H1 (cell line): ENCODE measurements at regions not wholly inside any gene's neighbourhood (a gene's known extent, or its start where the extent isn't known, plus 50 kb on each side); places are given as distances from the start of the nearest gene placed in this dataset.

Source experiments
- CTCF ChIA-PET: fragments of 300-600 bp; sonication (Branson Sonifier 250); formaldehyde crosslinking; loops from one replicate; lab custom pipeline; 2021; ENCODE audit not compliant: partially characterized antibody; lab: Charles Lee
- POLR2A ChIA-PET: fragments of 300-600 bp; sonication (Branson Sonifier 250); formaldehyde crosslinking; loops from one replicate; lab custom pipeline; 2021; ENCODE audit warnings: inconsistent platforms; ENCODE audit not compliant: partially characterized antibody; lab: Charles Lee
- DNase-seq, 2 experiments: peaks; one replicate each; pipeline versions ENCODE4 v3.0.0 to v3.0.0-alpha.2; 2010 to 2022; ENCODE audit warnings: low spot score in 2 of 2, low read depth in 1 of 2, mixed read lengths in 1 of 2
- FAIRE-seq: peaks from 2 replicates; lab custom pipeline; 2011; peaks lifted over from hg19 to GRCh38; lab: Jason Lieb, UNC
- H2AFZ ChIP-seq: 2 replicates; pipeline ENCODE4 v1.8.1; 2012; ENCODE audit warnings: low read length, inconsistent platforms
- H2AK5ac ChIP-seq: 2 replicates; pipeline ENCODE4 v1.6.1; 2013; ENCODE audit warnings: low read depth, low read length
- H2BK120ac ChIP-seq: replicated peaks from 2 replicates; pipeline ENCODE3; 2013; ENCODE audit warnings: low read depth, low read length, inconsistent platforms
- H2BK12ac ChIP-seq: 2 replicates; pipeline ENCODE4 v1.6.1; 2013; ENCODE audit warnings: low read depth, low read length
- H2BK15ac ChIP-seq: 2 replicates; pipeline ENCODE4 v1.6.1; 2013; ENCODE audit warnings: low read length
- H2BK20ac ChIP-seq: 2 replicates; pipeline ENCODE4 v1.6.1; 2013; ENCODE audit warnings: low read length
- H2BK5ac ChIP-seq: 2 replicates; pipeline ENCODE4 v1.6.1; 2013; ENCODE audit warnings: low read depth, low read length
- H3K14ac ChIP-seq: 2 replicates; pipeline ENCODE4 v1.6.1; 2013; ENCODE audit warnings: inconsistent platforms; ENCODE audit not compliant: insufficient read length
- H3K18ac ChIP-seq: 2 replicates; pipeline ENCODE4 v1.6.1; 2013; ENCODE audit warnings: low read length; ENCODE audit errors: extremely low read depth
- H3K23ac ChIP-seq: 2 replicates; pipeline ENCODE4 v1.6.1; 2013; ENCODE audit warnings: inconsistent platforms; ENCODE audit not compliant: insufficient read length
- H3K23me2 ChIP-seq: 2 replicates; pipeline ENCODE4 v1.6.1; 2013; ENCODE audit warnings: low read depth, low read length
- H3K27ac ChIP-seq: 2 replicates; pipeline ENCODE4 v1.6.1; 2011; ENCODE audit warnings: low read depth, low read length, inconsistent platforms
- H3K27me3 ChIP-seq, 4 experiments: replicated peaks in 1 of 4; 1 replicate in 1 of 4; 2 replicates in 3 of 4; pipeline versions ENCODE4 v1.6.1 to v1.8.1; 2011 to 2013; ENCODE audit warnings: low read length in 3 of 4, mild to moderate bottlenecking in 3 of 4, inconsistent platforms in 2 of 4, mixed read lengths in 2 of 4, moderate library complexity in 1 of 4; ENCODE audit not compliant: control insufficient read depth in 3 of 4, insufficient read depth in 3 of 4; ENCODE audit errors: extremely low read depth in 1 of 4
- H3K36me3 ChIP-seq, 4 experiments: 2 replicates each; pipeline versions ENCODE4 v1.6.1 to v1.8.1; 2011 to 2013; ENCODE audit warnings: mild to moderate bottlenecking in 4 of 4, low read length in 3 of 4, moderate library complexity in 2 of 4, control low read depth in 1 of 4, inconsistent platforms in 1 of 4; ENCODE audit not compliant: insufficient read depth in 4 of 4, control insufficient read depth in 2 of 4
- H3K4ac ChIP-seq: replicated peaks from 2 replicates; pipeline ENCODE3; 2013; ENCODE audit warnings: low read length, low read depth, mixed read lengths, inconsistent platforms; ENCODE audit not compliant: insufficient read length
- H3K4me1 ChIP-seq, 4 experiments: replicated peaks in 1 of 4; 1 replicate in 1 of 4; 2 replicates in 3 of 4; pipeline versions ENCODE4 v1.6.1 to v1.8.1; 2011 to 2013; ENCODE audit warnings: low read length in 3 of 4, inconsistent platforms in 2 of 4, mixed read lengths in 1 of 4; ENCODE audit not compliant: insufficient read depth in 4 of 4, control insufficient read depth in 3 of 4
- H3K4me2 ChIP-seq, 2 experiments: 2 replicates each; pipeline versions ENCODE4 v1.6.1 to v1.8.1; 2011 to 2013; ENCODE audit warnings: low read depth in 2 of 2, low read length in 2 of 2, control low read depth in 1 of 2, inconsistent platforms in 1 of 2, mild to moderate bottlenecking in 1 of 2; ENCODE audit not compliant: insufficient read depth in 1 of 2
- H3K4me3 ChIP-seq, 4 experiments: fragments of 200-600, 300-600 bp in 1 of 4; sonication (generic), shearing (Covaris generic), sonication (Bioruptor Twin) in 1 of 4; 2 replicates each; pipeline versions ENCODE4 v1.5.1 to v1.8.1; 2011 to 2016; ENCODE audit warnings: low read length in 4 of 4, low read depth in 3 of 4, control low read depth in 2 of 4, inconsistent platforms in 2 of 4, mild to moderate bottlenecking in 2 of 4, mixed read lengths in 1 of 4, moderate library complexity in 1 of 4; ENCODE audit not compliant: insufficient read depth in 2 of 4; ENCODE audit errors: extremely low read depth in 1 of 4
- H3K56ac ChIP-seq: replicated peaks from 2 replicates; pipeline ENCODE3; 2013; ENCODE audit warnings: low read depth, mild to moderate bottlenecking, mixed read lengths, low read length, inconsistent platforms; ENCODE audit not compliant: insufficient read length
- H3K79me1 ChIP-seq: 2 replicates; pipeline ENCODE4 v1.6.1; 2013; ENCODE audit warnings: low read depth, low read length, control low read depth
- H3K79me2 ChIP-seq, 2 experiments: 2 replicates each; pipeline versions ENCODE4 v1.6.1 to v1.8.1; 2012 to 2013; ENCODE audit warnings: low read length in 2 of 2, mild to moderate bottlenecking in 2 of 2, inconsistent platforms in 1 of 2; ENCODE audit not compliant: insufficient read depth in 2 of 2, control insufficient read depth in 1 of 2
- H3K9ac ChIP-seq, 4 experiments: replicated peaks in 1 of 4; 1 replicate in 1 of 4; 2 replicates in 3 of 4; pipeline versions ENCODE4 v1.6.1 to v1.8.1; 2011 to 2013; ENCODE audit warnings: low read depth in 3 of 4, low read length in 3 of 4, control low read depth in 2 of 4, mild to moderate bottlenecking in 2 of 4, moderate library complexity in 2 of 4, inconsistent platforms in 1 of 4; ENCODE audit errors: extremely low read depth in 1 of 4
- H3K9me3 ChIP-seq, 2 experiments: 2 replicates each; pipeline versions ENCODE4 v1.6.1 to v1.8.1; 2012 to 2013; ENCODE audit warnings: mild to moderate bottlenecking in 2 of 2, moderate library complexity in 2 of 2, control low read depth in 1 of 2, inconsistent platforms in 1 of 2, low read depth in 1 of 2, low read length in 1 of 2, mixed read lengths in 1 of 2; ENCODE audit not compliant: insufficient read depth in 2 of 2
- H4K20me1 ChIP-seq, 2 experiments: replicated peaks in 1 of 2; 2 replicates each; pipeline versions ENCODE3 to v1.8.1; 2011 to 2013; ENCODE audit warnings: inconsistent platforms in 2 of 2, low read length in 2 of 2, mild to moderate bottlenecking in 1 of 2; ENCODE audit not compliant: insufficient read depth in 2 of 2, control insufficient read depth in 1 of 2
- H4K5ac ChIP-seq: 2 replicates; pipeline ENCODE4 v1.6.1; 2013; ENCODE audit warnings: low read length, low read depth, mixed read lengths, inconsistent platforms; ENCODE audit not compliant: insufficient read length
- H4K8ac ChIP-seq: 2 replicates; pipeline ENCODE4 v1.8.0; 2013; ENCODE audit warnings: mild to moderate bottlenecking, moderate library complexity, low read length, inconsistent platforms; ENCODE audit not compliant: insufficient read depth; ENCODE audit errors: extremely low read depth
- H4K91ac ChIP-seq: replicated peaks from 2 replicates; pipeline ENCODE3; 2013; ENCODE audit warnings: low read length, mixed read lengths, inconsistent platforms; ENCODE audit not compliant: insufficient read length
- ASH2L ChIP-seq: fragments of 200-600, 300-600 bp; sonication (generic); IDR thresholded peaks from one replicate; pipeline ENCODE4 v1.7.1; 2017; ENCODE audit warnings: low read length
- BCL11A ChIP-seq, 2 experiments: IDR thresholded peaks; one replicate each; pipeline ENCODE4 v1.6.1; 2011; ENCODE audit warnings: low read depth in 2 of 2, low read length in 2 of 2, mild to moderate bottlenecking in 2 of 2
- CHD2 ChIP-seq: IDR thresholded peaks from 2 replicates; pipeline ENCODE4 v1.6.1; 2012; ENCODE audit warnings: low read length, improper control_type of control experiment
- EP300 ChIP-seq, 2 experiments: IDR thresholded peaks; 1 replicate in 1 of 2; 2 replicates in 1 of 2; pipeline ENCODE4 v1.6.1; 2011 to 2012; ENCODE audit warnings: low read depth in 2 of 2, low read length in 2 of 2, mild to moderate bottlenecking in 2 of 2, borderline replicate concordance in 1 of 2, inconsistent platforms in 1 of 2, moderate library complexity in 1 of 2
- HDAC6 ChIP-seq: IDR thresholded peaks from one replicate; pipeline ENCODE4 v1.7.1; 2012; ENCODE audit warnings: low read depth, mild to moderate bottlenecking, inconsistent platforms, low read length, moderate library complexity
- JUN ChIP-seq: IDR thresholded peaks from 2 replicates; pipeline ENCODE4 v1.6.1; 2011; ENCODE audit warnings: low read depth, mild to moderate bottlenecking, improper control_type of control experiment, low read length
- KDM1A ChIP-seq: fragments of 200-600, 300-600 bp; sonication (generic); IDR thresholded peaks from 2 replicates; pipeline ENCODE4 v1.7.1; 2016; ENCODE audit warnings: mild to moderate bottlenecking, low read length, borderline replicate concordance
- KDM5A ChIP-seq: fragments of 200-600 bp; IDR thresholded peaks from 2 replicates; pipeline ENCODE4 v1.7.1; 2012; ENCODE audit warnings: mild to moderate bottlenecking, low read length, inconsistent platforms, mixed read lengths
- NRF1 ChIP-seq: IDR thresholded peaks from 2 replicates; pipeline ENCODE4 v1.6.1; 2011; ENCODE audit warnings: mild to moderate bottlenecking, low read depth, low read length, improper control_type of control experiment
- PHF8 ChIP-seq: fragments of 200-600 bp; sonication (generic); conservative IDR thresholded peaks from 2 replicates; pipeline ENCODE4 v1.7.1; 2012; ENCODE audit warnings: low read depth, mild to moderate bottlenecking, inconsistent platforms, low read length, moderate library complexity
- POLR2A ChIP-seq, 2 experiments: IDR thresholded peaks; 1 replicate in 1 of 2; 2 replicates in 1 of 2; pipeline ENCODE4 v1.6.1; 2011; ENCODE audit warnings: low read depth in 2 of 2, low read length in 2 of 2, mild to moderate bottlenecking in 2 of 2; ENCODE audit errors: control extremely low read depth in 1 of 2
- SIX5 ChIP-seq: IDR thresholded peaks from 2 replicates; pipeline ENCODE4 v1.6.1; 2011; ENCODE audit warnings: mild to moderate bottlenecking, low read depth, low read length
- SP1 ChIP-seq: IDR thresholded peaks from 2 replicates; pipeline ENCODE4 v1.6.1; 2011; ENCODE audit warnings: low read depth, low read length
- SUZ12 ChIP-seq: fragments of 200-600 bp; sonication (generic); IDR thresholded peaks from 2 replicates; pipeline ENCODE4 v1.6.1; 2012; ENCODE audit warnings: mild to moderate bottlenecking, inconsistent platforms, low read length, moderate library complexity, mixed read lengths
- TBP ChIP-seq: IDR thresholded peaks from 2 replicates; pipeline ENCODE4 v1.6.1; 2011; ENCODE audit warnings: low read depth, low read length, improper control_type of control experiment
- YY1 ChIP-seq: IDR thresholded peaks from 2 replicates; pipeline ENCODE4 v1.6.1; 2011; ENCODE audit warnings: low read depth, mild to moderate bottlenecking, low read length
- WGBS, 2 experiments: shearing (Covaris generic) in 1 of 2; methylation state at CpG; one replicate each; pipeline versions ENCODE4 v1.1.6 to v1.1.7; 2013 to 2015; ENCODE audit warnings: low lambda C conversion rate in 2 of 2, mixed read lengths in 2 of 2, inconsistent platforms in 1 of 2, low coverage in 1 of 2, missing lambda C conversion rate in 1 of 2; ENCODE audit not compliant: insufficient replicate concordance in 2 of 2, insufficient coverage in 1 of 2, insufficient read length in 1 of 2; ENCODE audit errors: extremely low coverage in 1 of 2, missing lambda C conversion rate in 1 of 2; 5-methylcytosine and 5-hydroxymethylcytosine counted together

DNA sequence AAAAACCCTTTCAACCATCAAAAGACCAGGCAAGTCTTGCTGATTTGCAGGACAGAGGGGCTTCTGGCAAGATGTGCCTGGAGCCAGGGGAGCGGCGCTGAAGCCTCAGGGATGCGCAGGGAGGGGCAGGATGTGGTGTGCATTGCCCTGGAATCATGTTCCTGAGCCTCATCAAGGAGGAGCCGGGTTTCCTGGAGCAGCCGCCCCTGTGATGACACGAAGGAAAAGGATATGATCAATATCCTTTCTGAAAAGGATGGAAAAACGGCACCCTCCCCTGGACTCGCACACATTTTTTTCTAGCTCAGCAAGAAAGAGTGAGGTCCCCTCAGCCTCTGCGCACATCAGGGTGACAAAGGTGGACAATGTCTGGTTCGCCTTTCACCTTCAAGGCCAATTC is 173.1 kb upstream of the SSTR4 start:
- Histone ChIP-seq H3K18ac (no peak overlapping the region), H3K79me1 (no peaks in the 10 kb centered on the region), H3K79me2 (no peaks in the 10 kb centered on the region), H4K8ac (no peak overlapping the region), H2BK12ac (no peak overlapping the region), H2BK20ac (no peak overlapping the region), H2AFZ (no peak overlapping the region), H3K4me2 (no peak overlapping the region), H3K27ac (no peak overlapping the region), H3K4me3 (no peak overlapping the region), H4K20me1 (no peaks in the 10 kb centered on the region), H3K9me3 (no peaks in the 10 kb centered on the region), H3K23ac (no peak overlapping the region), H3K36me3 (no peaks in the 10 kb centered on the region), H4K5ac (no peak overlapping the region), H3K9ac (no peak overlapping the region), H3K27me3 (peaks cover 0 to 1% (median 0%) of the 10 kb centered on the region in 4 experiments; a peak in 1 of 7 replicates), H2AK5ac (no peak overlapping the region), H3K4me1 (no peaks in the 10 kb centered on the region), H3K56ac (no peak overlapping the region), H3K23me2 (no peaks in the 10 kb centered on the region), H3K14ac (no peak overlapping the region), H2BK5ac (no peak overlapping the region), H2BK15ac (no peak overlapping the region), H2BK120ac (no peak overlapping the region), H3K4ac (no peak overlapping the region), H4K91ac (no peak overlapping the region)
- DNase-seq (no peak), FAIRE-seq (no peak)
- ChIA-PET CTCF (interaction anchor here (1.0 to 2.9 kb wide), 2 partner anchors 10 to 170 kb away, joined by 5 to 12 read pairs; no protein-coding TSS in a partner anchor), POLR2A (no interaction called here)
- no peak for TF ChIP-seq PHF8
- TF ChIP-seq CHD2, result no peak
- TF ChIP-seq TBP, result no peak
- TF ChIP-seq KDM1A, result no peak
- no peak for TF ChIP-seq SP1
- TF ChIP-seq SUZ12, result no peak
- TF ChIP-seq ASH2L, result no peak
- no peak for TF ChIP-seq BCL11A (IDR thresholded peaks at IDR 0.05; ENCODE audit: low read depth in 2 of 2, low read length in 2 of 2)
- TF ChIP-seq YY1, result no peak
- no peak for TF ChIP-seq NRF1
- no peak for TF ChIP-seq EP300 (IDR thresholded peaks at IDR 0.05; ENCODE audit: borderline replicate concordance in 1 of 2, low read depth in 2 of 2, low read length in 2 of 2)
- no peak for TF ChIP-seq HDAC6
- no peak for TF ChIP-seq SIX5
- no peak for TF ChIP-seq KDM5A
- TF ChIP-seq JUN, result no peak
- no peak for TF ChIP-seq POLR2A (IDR thresholded peaks at IDR 0.05; ENCODE audit: control extremely low read depth in 1 of 2, low read depth in 2 of 2, low read length in 2 of 2)
- WGBS, 2 experiments, result 93% methylated on average over 10 of the region's 10 CpGs; no CpG with 5 or more reads in 1 of the 2 experiments
